ENCODE measurements at regions not wholly inside any gene's neighbourhood (a gene's known extent, or its start where the extent isn't known, plus 50 kb on each side); places are given as distances from the start of the nearest gene placed in this dataset.

DNA sequence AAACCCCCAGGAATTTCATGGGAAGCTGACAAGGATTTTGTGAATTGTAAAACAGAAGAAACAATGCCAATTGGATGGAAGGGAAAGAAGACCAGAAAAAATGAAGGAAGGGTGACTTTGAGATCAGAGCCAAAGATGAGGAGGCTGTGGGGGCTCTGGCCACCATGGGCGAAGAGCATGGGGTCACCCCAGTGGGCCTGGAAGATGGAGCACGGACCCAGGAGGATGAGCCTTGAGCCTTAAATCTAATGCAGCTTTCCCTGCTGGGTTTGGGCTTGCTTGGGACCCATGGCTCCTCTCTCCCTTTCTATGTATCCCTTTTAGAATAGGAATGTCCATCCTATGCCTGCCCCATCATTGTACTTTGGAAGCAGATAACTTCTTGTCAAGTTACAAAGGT, 322.2 kb downstream of the TMEM121 start:
- Mint-ChIP-seq H3K27ac (no peak overlapping the region), H3K36me3 (peaks cover 2% of the 10 kb centered on the region), H3K27me3 (no peaks in the 10 kb centered on the region), H3K9me3 (ENCODE audit: low read depth) (no peaks in the 10 kb centered on the region), H3K4me3 (no peak overlapping the region), H3K4me1 (no peaks in the 10 kb centered on the region)
- CTCF ChIA-PET, result interaction anchor here (1.0 kb wide), 1 partner anchor 19 kb away, joined by 3 read pairs; no protein-coding TSS in a partner anchor
- ATAC-seq (no peak), DNase-seq (no peak)

DNA sequence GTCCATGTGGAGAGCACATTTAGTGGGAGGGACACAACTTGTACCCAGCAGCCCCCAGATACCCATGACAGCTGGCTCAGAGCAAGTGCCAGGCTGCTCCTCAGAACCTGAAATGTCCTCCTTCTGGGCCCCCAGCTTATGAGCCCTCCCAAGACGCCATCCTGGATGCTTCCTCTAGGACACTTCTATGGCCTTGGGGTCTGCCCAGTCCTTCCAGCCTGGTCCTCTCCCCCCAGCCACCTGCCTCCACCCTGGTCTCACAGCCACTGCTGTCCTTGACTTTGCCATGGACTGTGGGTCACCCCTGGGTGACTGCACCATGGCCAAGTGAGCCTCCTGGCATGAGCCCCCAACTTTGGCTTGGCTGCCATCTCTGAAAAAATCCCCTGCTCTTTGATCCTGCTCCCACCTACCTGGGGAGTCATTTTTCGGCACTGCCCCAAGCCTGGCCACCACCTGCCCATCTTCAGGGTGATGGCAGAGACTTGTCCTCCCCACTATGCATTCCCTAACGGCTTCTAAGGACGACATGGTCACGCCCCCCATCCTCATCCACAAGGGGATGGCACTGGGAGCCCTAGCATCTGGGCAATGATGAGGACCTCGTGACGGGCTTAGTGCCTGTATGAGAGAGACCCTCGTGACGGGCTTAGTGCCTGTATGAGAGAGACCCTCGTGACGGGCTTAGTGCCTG, 323.7 kb downstream of the TMEM121 start:
- ATAC-seq (no peak), DNase-seq (peak; percentile 39)
- no peak overlapping the region for H3K27ac Mint-ChIP-seq
- H3K36me3 Mint-ChIP-seq, result peaks cover 8% of the 10 kb centered on the region
- H3K4me1 Mint-ChIP-seq, result peaks cover 2% of the 10 kb centered on the region
- no peaks in the 10 kb centered on the region for H3K27me3 Mint-ChIP-seq
- H3K9me3 Mint-ChIP-seq (ENCODE audit: low read depth), result no peaks in the 10 kb centered on the region
- CTCF ChIA-PET, result no interaction called here
- H3K4me3 Mint-ChIP-seq, result no peak overlapping the region

DNA sequence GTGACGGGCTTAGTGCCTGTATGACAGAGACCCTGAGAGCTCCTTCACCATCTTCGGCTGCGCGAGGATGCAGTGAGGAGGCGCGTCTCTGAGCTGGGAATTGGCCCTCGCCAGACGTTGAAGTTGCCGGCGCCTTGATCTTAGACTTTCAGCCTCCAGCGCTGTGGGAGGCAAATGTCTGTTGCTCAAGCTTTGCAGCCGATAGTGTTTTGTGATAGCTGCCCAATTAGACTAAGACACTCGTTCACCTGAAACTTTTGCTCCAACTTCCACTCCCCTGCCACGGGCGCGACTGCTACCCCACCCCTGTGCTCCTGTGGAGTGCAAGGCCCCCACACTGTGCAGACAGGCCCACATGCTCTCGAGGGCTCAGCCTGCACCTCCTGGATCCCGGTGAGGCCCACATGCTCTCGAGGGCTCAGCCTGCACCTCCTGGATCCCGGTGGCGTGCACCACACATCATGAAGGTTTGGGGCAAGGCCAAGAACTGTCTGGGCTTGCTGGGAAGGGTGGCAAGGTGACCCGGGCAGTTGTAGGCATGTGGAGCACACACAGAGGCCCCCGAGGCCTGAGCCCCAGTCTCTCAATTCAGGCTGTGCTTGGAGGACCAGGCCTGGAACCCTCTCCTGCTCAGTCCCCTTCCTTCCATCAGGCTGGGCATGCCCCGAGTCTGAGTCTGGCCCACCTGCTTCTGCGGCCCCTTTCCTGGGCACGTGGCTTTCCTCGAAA, 324.6 kb downstream of the TMEM121 start:
- CTCF ChIA-PET, result no interaction called here
- no peak overlapping the region for H3K4me3 Mint-ChIP-seq
- H3K4me1 Mint-ChIP-seq, result peaks cover 7% of the 10 kb centered on the region
- no peaks in the 10 kb centered on the region for H3K9me3 Mint-ChIP-seq (ENCODE audit: low read depth)
- DNase-seq (peak; percentile 33), ATAC-seq (no peak)
- no peak overlapping the region for H3K27ac Mint-ChIP-seq
- H3K27me3 Mint-ChIP-seq, result no peaks in the 10 kb centered on the region
- H3K36me3 Mint-ChIP-seq, result peaks cover 8% of the 10 kb centered on the region

DNA sequence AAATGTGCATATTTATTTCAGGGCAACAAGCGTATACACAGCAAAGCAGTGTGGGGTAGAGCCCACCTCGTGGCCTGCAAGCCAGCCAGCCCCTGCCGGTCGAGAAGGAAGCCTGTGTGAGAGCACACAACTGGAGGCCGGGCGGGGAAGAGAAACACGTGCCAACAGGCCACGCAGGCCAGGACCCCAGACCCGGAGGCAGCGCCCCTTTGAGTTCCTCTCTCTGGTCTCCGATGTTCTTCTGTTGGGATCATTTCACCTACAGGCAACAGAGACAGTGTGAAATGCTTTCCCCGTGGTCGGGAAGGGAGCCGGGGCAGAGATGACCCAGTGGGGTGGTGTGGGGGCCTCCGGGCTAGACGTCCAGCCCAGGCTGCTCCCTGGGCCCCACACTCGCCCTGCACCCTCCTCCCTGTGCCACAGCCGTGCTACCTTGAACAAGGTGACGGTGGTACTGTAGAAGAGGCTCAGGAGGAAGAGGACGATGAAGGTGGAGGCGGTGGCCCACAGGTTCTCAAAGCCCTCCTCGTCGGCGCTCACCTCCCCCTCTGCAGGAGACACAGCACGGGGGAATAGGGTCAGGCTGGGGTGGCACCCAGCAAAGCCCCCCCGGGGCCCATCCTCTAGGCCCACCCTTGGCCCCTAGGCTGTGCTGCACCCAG, 325.5 kb downstream of the TMEM121 start:
- H3K4me1 Mint-ChIP-seq, result peaks cover 13% of the 10 kb centered on the region
- no peak overlapping the region for H3K27ac Mint-ChIP-seq
- no peak overlapping the region for H3K4me3 Mint-ChIP-seq
- H3K9me3 Mint-ChIP-seq (ENCODE audit: low read depth), result no peaks in the 10 kb centered on the region
- ATAC-seq (no peak), DNase-seq (peak; percentile 32)
- peaks cover 8% of the 10 kb centered on the region for H3K36me3 Mint-ChIP-seq
- no peaks in the 10 kb centered on the region for H3K27me3 Mint-ChIP-seq
- CTCF ChIA-PET, result no interaction called here

DNA sequence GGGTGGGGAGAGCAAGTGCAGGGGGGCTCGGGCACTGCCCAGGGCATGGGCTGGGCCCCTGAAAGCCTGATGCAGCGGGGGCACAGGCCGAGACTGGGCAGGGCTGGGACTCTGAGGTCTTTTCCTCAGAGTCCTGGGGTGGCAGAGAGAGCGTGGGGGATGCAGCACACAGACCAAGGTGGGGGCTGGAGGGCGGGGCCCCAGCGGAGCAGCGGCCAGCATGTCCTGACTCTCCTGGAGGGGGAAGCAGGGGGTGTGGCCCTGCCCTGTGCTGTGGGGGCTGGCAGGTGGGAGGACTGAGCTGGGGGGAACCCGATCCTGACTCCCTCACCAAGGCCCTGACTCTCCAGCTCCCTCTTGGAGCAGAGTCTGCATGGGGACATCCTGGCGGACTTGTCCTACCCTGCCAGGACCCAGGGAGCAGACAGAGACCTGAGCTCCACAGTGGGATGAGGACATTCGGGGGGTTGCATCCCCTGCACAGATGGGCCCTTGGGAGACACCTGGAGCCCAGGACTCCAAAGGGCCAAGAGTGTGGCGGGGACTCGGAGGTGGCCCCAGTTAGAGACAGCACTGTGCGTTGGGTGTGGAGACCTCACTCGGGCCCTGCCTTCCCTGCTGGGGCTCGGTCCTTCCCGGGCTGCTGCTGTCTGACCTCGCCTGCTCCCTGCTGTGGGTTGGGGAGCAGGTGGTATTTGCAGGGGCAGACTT, 326.1 kb downstream of the TMEM121 start:
- DNase-seq (peak; percentile 26), ATAC-seq (no peak)
- Mint-ChIP-seq H3K4me3 (no peak overlapping the region), H3K9me3 (ENCODE audit: low read depth) (no peaks in the 10 kb centered on the region), H3K27me3 (no peaks in the 10 kb centered on the region), H3K4me1 (peaks cover 17% of the 10 kb centered on the region), H3K36me3 (peaks cover 8% of the 10 kb centered on the region), H3K27ac (no peak overlapping the region)
- CTCF ChIA-PET, result no interaction called here

DNA sequence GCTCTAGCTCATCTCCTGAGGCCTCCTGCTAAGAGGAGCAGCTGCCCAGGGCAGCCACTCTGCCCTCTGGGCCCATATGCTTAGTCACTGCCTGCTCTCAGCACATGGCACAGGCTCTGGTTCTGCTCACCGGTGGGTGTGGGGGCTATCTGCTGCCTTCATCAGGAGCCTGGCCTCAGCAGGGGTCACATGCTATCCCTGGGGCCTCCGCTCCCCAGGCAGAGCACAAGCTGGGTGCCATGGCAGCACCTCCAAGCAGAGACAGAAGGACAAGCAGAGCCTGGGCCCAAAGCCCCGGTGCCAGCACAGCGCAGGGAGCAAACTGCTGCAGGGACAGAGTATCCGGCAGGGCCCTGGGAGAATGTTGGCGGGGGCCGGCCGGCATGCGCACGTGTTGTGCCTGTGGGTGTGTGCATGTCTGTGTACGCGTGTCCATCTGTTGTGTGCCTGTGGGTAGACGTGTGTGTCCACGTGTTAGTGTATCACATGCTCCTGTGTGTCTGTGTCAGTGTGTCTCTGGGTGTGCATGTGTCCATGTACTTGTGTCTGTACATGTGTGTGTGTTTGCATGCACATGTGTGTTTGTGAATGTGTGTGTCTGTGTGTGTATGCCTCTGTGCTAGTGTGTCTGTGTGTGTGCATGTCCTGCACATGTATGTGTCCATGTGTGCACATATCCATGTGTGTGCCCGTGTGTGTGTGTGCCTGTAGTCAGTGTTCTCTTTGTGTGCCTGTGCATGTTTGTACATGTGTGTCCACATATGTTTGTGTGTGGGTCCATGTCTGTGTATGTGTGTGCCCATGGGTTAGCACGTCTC, 326.9 kb downstream of the TMEM121 start:
- H3K27me3 Mint-ChIP-seq, result no peaks in the 10 kb centered on the region
- H3K4me1 Mint-ChIP-seq, result peaks cover 25% of the 10 kb centered on the region
- DNase-seq (peak; percentile 33), ATAC-seq (no peak)
- H3K36me3 Mint-ChIP-seq, result peaks cover 8% of the 10 kb centered on the region
- H3K4me3 Mint-ChIP-seq, result no peak overlapping the region
- no peaks in the 10 kb centered on the region for H3K9me3 Mint-ChIP-seq (ENCODE audit: low read depth)
- CTCF ChIA-PET, result no interaction called here
- H3K27ac Mint-ChIP-seq, result no peak overlapping the region

DNA sequence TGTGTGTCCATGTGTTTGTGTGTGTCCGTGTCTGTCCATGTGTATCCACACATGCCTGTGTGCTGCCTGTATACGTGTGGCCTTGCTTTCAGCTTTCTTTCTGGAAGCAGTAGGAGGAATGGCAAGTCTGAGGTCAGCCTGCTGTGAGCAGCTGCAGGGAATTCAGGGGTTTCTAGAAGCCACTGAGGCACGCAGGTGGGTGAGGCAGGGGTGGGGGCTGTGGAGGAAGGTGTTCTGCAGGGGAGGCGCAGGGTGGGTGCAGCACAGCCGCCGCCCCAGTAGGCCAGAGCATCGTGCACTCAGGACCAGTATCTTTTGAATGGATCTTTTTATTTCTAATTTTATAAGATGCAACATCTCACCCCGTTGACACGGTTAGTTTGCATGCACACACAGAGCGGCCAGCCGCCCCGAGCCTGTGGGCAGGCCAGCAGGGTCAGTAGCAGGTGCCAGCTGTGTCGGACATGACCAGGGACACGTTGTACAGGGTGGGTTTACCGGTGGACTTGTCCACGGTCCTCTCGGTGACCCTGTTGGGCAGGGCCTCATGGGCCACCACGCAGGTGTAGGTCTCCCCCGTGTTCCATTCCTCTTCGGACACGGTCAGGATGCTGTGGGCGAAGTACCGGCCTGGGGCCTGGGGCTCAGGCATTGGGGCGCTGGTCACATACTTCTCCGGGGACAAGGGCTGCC, 327.7 kb downstream of the TMEM121 start:
- Mint-ChIP-seq H3K27ac (no peak overlapping the region), H3K27me3 (peaks cover 2% of the 10 kb centered on the region), H3K4me3 (no peak overlapping the region), H3K4me1 (peaks cover 32% of the 10 kb centered on the region), H3K9me3 (ENCODE audit: low read depth) (no peaks in the 10 kb centered on the region), H3K36me3 (peaks cover 8% of the 10 kb centered on the region)
- CTCF ChIA-PET, result no interaction called here
- peak; percentile 36 for DNase-seq
- ATAC-seq, result no peak

DNA sequence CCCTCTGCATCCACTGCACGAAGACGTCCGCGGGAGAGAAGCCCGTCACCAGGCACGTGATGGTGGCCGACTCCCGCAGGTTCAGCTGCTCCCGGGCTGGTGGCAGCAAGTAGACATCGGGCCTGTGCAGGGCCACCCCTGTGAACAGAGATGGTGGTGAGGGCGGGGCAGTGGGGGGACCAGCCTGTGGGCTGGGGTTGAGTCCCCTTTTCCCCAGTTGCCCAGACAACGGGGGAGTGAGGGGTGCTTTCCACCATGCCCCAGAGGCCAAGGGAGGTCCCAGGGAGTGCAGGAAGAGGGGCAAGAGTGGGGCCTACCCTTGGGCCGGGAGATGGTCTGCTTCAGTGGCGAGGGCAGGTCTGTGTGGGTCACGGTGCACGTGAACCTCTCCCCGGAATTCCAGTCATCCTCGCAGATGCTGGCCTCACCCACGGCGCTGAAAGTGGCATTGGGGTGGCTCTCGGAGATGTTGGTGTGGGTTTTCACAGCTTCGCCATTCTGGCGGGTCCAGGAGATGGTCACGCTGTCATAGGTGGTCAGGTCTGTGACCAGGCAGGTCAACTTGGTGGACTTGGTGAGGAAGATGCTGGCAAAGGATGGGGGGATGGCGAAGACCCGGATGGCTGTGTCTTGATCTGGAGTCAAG, 328.3 kb downstream of the TMEM121 start:
- no peaks in the 10 kb centered on the region for H3K9me3 Mint-ChIP-seq (ENCODE audit: low read depth)
- peaks cover 39% of the 10 kb centered on the region for H3K4me1 Mint-ChIP-seq
- no peak overlapping the region for H3K4me3 Mint-ChIP-seq
- peaks cover 2% of the 10 kb centered on the region for H3K27me3 Mint-ChIP-seq
- peaks cover 8% of the 10 kb centered on the region for H3K36me3 Mint-ChIP-seq
- H3K27ac Mint-ChIP-seq, result no peak overlapping the region
- DNase-seq (peak; percentile 32), ATAC-seq (no peak)
- CTCF ChIA-PET, result no interaction called here

DNA sequence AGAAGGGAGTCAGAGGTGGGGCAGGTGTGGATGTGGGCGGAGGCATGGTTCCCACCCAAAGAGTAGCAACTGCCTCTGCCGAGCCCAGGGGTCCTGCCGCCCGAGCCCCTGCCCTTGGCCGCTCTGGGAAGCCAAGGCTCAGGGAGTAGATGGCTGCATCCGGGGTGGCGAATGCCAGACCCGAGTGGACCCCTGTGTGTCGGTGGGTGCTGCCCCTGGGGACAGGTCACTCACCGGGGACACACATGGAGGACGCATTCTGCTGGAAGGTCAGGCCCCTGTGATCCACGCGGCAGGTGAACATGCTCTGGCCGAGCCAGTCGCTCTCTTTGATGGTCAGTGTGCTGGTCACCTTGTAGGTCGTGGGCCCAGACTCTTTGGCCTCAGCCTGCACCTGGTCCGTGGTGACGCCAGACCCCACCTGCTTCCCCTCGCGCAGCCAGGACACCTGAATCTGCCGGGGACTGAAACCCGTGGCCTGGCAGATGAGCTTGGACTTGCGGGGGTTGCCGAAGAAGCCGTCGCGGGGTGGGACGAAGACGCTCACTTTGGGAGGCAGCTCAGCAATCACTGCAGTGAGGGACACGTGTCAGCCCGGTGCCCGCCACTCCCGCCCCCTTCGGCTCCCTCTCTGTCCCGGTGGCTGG, 329.0 kb downstream of the TMEM121 start:
- DNase-seq (peak; percentile 38), ATAC-seq (no peak)
- H3K4me3 Mint-ChIP-seq, result no peak overlapping the region
- H3K27ac Mint-ChIP-seq, result no peak overlapping the region
- H3K27me3 Mint-ChIP-seq, result peaks cover 2% of the 10 kb centered on the region
- H3K36me3 Mint-ChIP-seq, result peaks cover 8% of the 10 kb centered on the region
- no peaks in the 10 kb centered on the region for H3K9me3 Mint-ChIP-seq (ENCODE audit: low read depth)
- CTCF ChIA-PET, result no interaction called here
- peaks cover 45% of the 10 kb centered on the region for H3K4me1 Mint-ChIP-seq

DNA sequence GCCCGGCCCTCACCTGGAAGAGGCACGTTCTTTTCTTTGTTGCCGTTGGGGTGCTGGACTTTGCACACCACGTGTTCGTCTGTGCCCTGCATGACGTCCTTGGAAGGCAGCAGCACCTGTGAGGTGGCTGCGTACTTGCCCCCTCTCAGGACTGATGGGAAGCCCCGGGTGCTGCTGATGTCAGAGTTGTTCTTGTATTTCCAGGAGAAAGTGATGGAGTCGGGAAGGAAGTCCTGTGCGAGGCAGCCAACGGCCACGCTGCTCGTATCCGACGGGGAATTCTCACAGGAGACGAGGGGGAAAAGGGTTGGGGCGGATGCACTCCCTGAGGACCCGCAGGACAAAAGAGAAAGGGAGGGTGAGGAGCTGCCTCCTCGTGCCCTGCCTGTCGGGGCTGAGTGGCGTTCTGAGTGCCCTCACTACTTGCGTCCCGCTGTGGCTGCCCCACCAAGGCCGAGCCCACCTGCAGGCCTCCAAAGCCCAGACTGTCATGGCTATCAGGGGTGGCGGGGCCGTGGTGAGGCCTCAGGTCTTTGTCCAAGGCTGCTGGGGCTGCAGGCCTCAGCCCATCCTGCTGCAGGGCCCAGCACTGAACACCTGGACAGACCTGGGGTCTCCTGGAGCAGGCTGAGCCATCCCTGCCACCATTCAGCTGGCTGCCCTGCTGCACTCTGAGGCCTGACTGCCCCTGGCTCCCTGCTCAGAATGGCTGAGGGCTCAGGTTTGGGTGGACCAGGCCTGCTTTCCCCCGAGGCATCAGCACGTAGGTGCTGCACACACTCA, 329.7 kb downstream of the TMEM121 start:
- ATAC-seq, result no peak
- H3K36me3 Mint-ChIP-seq, result peaks cover 8% of the 10 kb centered on the region
- no peak overlapping the region for H3K4me3 Mint-ChIP-seq
- peaks cover 2% of the 10 kb centered on the region for H3K27me3 Mint-ChIP-seq
- CTCF ChIA-PET, result interaction anchor here (0.9 kb wide), 1 partner anchor 26 kb away, joined by 3 read pairs; no protein-coding TSS in a partner anchor
- peaks cover 52% of the 10 kb centered on the region for H3K4me1 Mint-ChIP-seq
- H3K9me3 Mint-ChIP-seq (ENCODE audit: low read depth), result no peaks in the 10 kb centered on the region
- DNase-seq, result peak; percentile 33
- H3K27ac Mint-ChIP-seq, result peak overlapping the region; percentile 83

DNA sequence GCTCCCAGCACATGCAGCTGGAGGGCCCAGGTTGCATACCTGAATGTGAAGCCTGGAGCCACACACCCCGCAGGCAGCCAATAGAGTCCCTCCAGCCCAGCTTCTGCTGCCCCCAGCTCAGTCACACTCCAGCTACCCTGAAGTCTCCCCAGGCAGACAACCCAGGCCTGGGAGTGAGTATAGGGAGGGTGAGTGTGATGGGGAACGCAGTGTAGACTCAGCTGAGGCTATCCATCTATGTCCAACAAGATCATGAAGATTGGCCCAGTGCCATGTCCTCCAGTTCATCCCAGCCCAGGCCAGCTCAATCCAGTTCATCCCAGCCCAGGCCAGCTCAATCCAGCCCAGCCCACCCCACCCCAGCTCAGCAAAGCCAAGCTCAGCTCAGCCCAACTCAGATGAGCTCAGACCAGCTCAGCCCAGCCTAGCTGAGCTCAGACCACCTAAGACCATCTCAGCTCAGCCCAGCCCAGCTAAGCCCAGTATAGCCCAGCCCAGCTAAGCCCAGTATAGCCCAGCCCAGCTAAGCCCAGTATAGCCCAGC, 330.4 kb downstream of the TMEM121 start:
- CTCF ChIA-PET, result interaction anchor here (0.9 kb wide), 1 partner anchor 27 kb away, joined by 3 read pairs; no protein-coding TSS in a partner anchor
- H3K36me3 Mint-ChIP-seq, result peaks cover 8% of the 10 kb centered on the region
- peak overlapping the region; percentile 83 for H3K27ac Mint-ChIP-seq
- H3K27me3 Mint-ChIP-seq, result peaks cover 2% of the 10 kb centered on the region
- ATAC-seq (no peak), DNase-seq (peak; percentile 40)
- H3K4me1 Mint-ChIP-seq, result peaks cover 59% of the 10 kb centered on the region
- H3K4me3 Mint-ChIP-seq, result peak overlapping the region; percentile 50
- H3K9me3 Mint-ChIP-seq (ENCODE audit: low read depth), result no peaks in the 10 kb centered on the region

Data from activated CD8-positive, alpha-beta memory T cell treated with anti-CD3 and anti-CD28 coated beads, Interleukin-2, amount 10 ng/mL, durations not matched to agents 7 days and 5 days (primary cell).